Stomach (tissue), 4 donors: ENCODE measurements at regions not wholly inside any gene's neighbourhood (a gene's known extent, or its start where the extent isn't known, plus 50 kb on each side); places are given as distances from the start of the nearest gene placed in this dataset.

ENCODE experiments used
- EP300 ChIP-seq: sonication (generic); formaldehyde crosslinking; IDR thresholded peaks from one replicate; pipeline ENCODE4 v1.6.1; 2017; ENCODE audit warnings: antibody characterized with exemption
- POLR2A ChIP-seq, 4 donors: fragments of 450-650 bp; IDR thresholded peaks; one replicate each; pipeline ENCODE4 v1.6.1; 2016; ENCODE audit warnings: antibody characterized with exemption in 4 of 4, control low read depth in 2 of 4, mild to moderate bottlenecking in 1 of 4, moderate library complexity in 1 of 4
- TF ChIP-seq, protein P1 (sequence below), 7 experiments: fragments of 450-650 bp in 4 of 7; fragments of 200-600 bp in 3 of 7; sonication (generic) in 3 of 7; IDR thresholded peaks; one replicate each; pipeline ENCODE4 v1.5.1; 2016 to 2019; ENCODE audit warnings: antibody characterized with exemption in 7 of 7, control low read depth in 2 of 7, mild to moderate bottlenecking in 1 of 7

- no peak for TF ChIP-seq POLR2A (IDR thresholded peaks at IDR 0.05)
- TF ChIP-seq, protein P1, sequence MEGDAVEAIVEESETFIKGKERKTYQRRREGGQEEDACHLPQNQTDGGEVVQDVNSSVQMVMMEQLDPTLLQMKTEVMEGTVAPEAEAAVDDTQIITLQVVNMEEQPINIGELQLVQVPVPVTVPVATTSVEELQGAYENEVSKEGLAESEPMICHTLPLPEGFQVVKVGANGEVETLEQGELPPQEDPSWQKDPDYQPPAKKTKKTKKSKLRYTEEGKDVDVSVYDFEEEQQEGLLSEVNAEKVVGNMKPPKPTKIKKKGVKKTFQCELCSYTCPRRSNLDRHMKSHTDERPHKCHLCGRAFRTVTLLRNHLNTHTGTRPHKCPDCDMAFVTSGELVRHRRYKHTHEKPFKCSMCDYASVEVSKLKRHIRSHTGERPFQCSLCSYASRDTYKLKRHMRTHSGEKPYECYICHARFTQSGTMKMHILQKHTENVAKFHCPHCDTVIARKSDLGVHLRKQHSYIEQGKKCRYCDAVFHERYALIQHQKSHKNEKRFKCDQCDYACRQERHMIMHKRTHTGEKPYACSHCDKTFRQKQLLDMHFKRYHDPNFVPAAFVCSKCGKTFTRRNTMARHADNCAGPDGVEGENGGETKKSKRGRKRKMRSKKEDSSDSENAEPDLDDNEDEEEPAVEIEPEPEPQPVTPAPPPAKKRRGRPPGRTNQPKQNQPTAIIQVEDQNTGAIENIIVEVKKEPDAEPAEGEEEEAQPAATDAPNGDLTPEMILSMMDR (IDR thresholded peaks at IDR 0.05): no peak
- no peak for TF ChIP-seq EP300
Measured at GRCh38 chr9:7287986-7288385, 511.6 kb downstream of the DMAC1 start.
